HG03159 (cell line): ENCODE measurements at regions not wholly inside any gene's neighbourhood (a gene's known extent, or its start where the extent isn't known, plus 50 kb on each side); places are given as distances from the start of the nearest gene placed in this dataset.

Source experiments
- ATAC-seq: cut with Tn5 transposase; IDR thresholded peaks from one replicate; pipeline ENCODE4 v1.9.1; 2021; ENCODE audit warnings: mild to moderate bottlenecking, moderate library complexity; ENCODE audit not compliant: unreplicated experiment

DNA sequence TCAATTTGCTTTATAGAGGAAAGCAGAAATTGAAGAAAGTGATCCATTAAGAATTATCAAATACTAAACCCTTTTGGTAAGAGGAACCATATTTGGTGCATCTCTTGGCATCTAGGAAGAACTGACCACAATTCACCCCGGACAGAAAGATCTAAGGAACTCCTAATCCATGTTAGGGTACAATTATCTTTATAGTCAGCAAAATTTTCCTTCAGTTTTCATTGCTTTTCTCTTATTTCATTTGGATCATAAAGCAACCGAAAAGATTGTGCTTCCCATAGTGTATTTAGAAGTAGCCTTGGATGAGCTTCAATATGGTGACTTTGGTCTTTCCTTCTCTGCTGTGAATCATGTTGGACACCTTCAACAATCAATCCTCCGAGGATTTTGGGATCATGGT is 50.1 kb upstream of the IGFBP5 start:
- no peak for ATAC-seq
